NCI-H1417 treated with DMSO at 0.1 percent for 48 hours (cell line): ENCODE measurements at regions not wholly inside any gene's neighbourhood (a gene's known extent, or its start where the extent isn't known, plus 50 kb on each side); places are given as distances from the start of the nearest gene placed in this dataset.
"Not testable (repeated sequence)": the region's sequence is repeated elsewhere in the genome, so short reads cannot be mapped to it uniquely, and the experiment has no call there.

ENCODE experiments used
- DNase-seq: peaks from one replicate; lab custom pipeline; 2025; lab: John Stamatoyannopoulos, UW

DNA sequence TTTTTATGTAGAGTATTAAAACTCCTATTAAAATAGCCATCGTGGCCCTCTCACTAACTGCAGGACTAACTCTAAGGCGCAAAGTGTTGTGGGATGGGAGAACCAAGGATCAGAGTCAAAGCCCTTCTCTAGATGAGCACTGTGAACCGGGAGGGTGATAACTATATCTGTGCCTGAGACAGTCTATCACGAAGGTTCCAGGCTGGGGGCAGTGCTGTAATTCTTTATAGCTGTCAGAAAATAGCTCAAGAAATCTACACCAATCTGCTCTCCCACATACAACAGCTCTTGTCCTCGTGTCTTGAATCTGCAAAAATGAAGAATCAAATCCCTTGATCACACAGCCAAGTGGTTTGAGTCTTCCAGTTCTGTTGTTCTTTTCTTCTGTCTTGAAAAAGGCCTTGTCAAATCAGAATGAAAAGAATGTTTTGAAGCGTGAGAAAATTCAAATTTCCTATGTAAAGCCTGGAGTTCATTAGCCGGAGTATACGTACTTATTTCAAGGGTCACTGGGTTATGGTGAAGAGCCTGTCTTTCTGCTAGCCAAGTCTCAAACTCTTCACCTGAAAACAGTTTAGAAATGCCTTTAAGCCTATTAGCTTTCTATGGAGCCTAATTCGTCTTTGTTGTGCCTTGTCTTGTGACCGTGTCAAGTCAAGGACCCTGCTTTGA, 185.3 kb upstream of the NECTIN3 start:
- no peak for DNase-seq

DNA sequence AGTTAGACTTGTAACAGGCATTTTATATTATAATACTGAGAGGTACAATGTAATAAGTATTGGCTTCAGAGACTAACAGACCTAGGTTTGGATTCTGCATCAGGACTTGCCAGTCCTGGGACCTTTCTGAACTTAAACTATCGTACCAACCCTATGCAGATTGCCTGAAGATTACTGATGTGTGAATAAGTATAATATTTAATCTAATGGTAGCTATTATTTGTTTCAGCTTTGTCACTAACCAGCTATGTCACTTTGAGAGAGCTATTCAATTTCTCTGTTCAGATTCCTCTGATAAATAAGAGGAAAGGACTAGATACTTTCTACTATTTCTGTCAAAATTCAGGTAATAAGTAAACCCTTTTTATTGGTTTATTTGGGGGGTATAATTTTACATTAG, 184.4 kb upstream of the NECTIN3 start:
- no peak for DNase-seq

DNA sequence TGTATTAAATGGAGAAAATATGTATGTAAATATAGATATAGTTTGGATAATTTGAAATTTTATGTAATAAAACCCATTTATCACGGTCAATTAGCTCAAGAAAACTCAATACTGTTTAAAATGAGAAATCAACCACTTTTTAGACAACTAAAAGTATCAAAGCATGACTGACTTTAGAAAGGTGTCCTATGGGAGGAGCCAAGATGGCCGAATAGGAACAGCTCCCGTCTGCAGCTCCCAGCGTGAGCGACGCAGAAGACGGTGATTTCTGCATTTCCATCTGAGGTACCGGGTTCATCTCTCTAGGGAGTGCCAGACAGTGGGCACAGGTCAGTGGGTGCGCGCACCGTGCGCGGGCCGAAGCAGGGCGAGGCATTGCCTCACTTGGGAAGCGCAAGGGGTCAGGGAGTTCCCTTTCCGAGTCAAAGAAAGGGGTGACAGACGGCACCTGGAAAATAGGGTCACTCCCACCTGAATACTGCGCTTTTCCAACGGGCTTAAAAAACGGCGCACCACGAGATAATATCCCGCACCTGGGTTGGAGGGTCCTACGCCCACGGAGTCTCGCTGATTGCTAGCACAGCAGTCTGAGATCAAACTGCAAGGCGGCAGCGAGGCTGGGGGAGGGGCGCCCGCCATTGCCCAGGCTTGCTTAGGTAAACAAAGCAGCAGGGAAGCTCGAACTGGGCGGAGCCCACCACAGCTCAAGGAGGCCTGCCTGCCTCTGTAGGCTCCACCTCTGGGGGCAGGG, 182.8 kb upstream of the NECTIN3 start:
- DNase-seq = not testable (repeated sequence)

DNA sequence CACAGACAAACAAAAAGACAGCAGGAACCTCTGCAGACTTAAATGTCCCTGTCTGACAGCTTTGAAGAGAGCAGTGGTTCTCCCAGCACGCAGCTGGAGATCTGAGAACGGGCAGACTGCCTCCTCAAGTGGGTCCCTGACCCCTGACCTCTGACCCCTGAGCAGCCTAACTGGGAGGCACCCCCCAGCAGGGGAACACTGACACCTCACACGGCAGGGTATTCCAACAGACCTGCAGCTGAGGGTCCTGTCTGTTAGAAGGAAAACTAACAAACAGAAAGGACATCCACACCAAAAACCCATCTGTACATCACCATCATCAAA, 182.3 kb upstream of the NECTIN3 start:
- DNase-seq = not testable (repeated sequence)

DNA sequence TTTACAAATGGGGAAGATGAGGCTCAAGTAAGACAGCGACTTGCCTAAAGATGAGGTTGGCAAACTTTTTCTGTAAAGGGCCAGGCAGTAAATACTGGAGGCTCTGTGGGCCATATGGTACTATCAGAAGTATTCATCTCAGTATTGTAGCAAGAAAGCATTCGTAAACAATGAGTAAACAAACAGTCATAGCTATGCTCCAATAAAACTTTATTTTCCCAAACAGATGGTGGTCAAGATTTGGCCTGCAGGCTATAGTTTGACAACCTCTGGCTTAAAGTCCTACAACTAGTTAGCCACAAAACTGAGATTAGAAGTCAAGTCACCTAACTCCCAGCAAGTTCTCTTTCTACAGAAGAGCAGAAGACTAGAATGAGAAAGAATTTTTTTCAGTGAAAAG, 177.0 kb upstream of the NECTIN3 start:
- DNase-seq = no peak

DNA sequence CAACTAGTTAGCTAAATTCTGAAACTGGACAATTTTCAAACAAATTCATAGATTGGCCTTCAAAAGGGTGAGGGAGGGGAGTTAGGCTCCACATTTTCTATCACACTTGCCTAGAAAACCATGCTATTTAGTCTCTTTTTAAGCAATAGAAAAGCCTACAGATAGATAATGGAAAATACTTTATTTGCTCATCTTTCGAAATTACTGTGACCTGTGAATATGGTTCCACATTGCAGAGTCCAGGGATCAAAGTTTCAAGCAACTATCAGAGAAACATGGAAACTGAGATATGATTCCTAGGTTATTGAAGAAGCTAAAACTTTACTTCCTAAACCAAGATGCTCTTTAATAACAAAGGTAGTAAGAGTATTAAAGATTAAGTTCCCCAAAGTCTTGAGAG, 176.6 kb upstream of the NECTIN3 start:
- no peak for DNase-seq

DNA sequence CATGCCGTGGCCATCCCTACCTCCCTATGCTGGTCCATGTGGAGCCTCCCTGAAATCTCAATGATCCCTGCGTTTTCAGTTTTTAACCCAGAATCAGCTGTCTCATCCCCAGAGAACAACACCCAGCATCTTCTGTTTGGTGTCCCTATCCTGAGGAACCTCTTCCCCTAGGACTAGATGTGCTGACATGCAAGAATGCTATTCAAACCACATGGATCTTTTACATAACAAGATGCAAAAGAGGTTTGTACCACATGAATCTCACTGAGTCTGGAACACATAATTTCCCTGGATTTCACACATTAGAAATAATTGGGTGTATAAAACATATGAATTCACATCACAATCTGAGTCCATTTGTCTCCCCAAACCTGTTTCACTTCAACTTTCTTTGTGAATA, 174.6 kb upstream of the NECTIN3 start:
- no peak for DNase-seq

DNA sequence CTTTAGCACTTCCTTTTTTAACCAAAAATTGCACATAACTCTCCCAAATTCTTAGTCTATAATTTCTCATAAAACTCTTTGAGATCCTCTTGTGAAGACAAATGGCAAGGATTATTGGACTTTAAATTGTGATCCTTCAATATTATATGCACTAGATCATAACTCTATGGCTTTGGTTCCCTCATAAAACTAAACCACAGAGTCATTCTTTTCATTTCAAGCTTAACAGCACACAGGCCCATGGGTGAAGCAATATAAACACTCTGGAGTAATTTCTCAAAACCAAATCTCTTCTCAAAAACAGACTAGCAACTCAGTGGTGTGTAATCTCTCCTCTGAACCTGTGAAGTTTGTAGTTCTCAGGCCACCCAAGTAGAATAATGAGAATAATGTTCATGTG, 171.0 kb upstream of the NECTIN3 start:
- DNase-seq = no peak

DNA sequence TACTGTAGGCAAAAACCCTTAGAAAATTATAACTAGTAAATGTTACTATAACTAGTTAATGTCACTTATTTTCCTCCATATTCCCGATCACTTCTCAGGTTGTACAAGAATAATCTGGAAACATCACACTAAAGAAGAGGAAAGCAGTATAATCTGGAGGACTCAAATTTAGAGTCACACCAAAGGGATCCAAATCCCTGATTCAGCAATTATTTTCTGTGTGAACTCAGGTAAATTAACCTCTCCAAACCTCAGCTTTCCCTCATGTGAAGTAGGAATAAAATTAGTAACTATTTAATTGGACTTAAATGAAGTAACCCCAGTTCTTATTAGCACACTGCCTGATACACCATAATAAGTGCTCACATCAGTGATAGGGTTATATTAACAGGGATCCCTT, 170.1 kb upstream of the NECTIN3 start:
- DNase-seq = no peak

DNA sequence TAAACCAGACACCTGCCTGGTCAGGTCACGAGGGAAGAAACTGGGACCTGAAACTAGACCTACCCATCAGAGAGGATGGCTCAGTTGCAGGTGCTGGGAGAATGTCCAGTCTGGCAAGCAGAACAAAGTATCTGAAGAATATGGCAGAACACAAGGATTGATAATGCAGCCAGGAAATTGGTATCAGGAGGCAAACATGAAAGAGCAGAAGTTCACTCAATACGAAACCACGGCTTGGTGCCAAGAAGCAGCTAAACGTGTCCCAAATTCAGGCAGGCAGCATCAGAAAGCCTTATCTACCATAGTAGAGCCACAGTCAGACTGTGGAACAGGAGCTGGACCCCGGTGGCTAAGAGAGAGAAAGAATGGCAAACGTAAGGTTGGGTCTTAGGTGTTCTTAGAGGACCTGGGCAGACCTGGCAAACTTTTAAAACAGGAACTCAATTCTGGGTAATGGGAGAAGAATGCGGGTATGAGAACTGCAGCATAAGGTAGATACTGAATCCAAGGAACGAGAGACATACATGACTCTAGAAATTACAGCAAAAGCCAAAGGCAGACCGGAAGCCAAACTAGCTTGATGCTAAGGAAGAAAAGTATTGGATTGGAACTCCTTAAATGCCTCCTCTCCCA, 169.0 kb upstream of the NECTIN3 start:
- DNase-seq = no peak

DNA sequence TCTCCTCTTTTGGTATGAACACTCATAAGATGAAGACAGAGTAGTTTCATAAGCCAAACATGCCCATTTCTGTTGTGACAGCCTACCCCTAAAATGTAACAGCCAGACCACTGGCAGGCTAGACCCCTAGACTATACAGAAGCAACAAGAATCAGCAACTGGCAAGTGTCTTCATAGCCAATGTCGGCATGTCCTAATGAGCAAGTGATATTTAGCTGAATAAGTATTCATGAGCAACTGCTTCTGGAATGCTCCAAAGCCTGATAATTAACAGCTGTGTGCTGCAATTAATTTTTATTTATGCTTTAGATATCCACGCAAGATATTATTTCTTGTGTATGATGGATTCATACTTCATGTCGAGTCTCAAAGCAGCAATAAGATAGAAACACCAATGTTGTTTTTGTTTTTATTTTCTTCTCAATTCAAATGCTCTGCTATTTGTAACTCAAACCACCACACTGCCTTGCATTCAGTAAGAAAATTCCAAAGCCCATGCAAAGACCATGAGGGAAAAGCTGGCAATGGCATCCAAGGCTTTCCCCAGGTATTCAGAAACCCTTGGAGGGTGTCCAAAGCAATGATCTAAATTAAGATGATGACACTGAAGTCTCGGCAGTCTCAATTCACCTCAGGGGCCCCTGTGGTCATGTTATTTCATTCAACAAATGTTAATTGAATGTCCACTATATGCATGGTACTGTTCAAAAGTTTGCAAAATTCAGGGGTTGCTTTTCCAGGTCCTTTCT, 167.7 kb upstream of the NECTIN3 start:
- no peak for DNase-seq

DNA sequence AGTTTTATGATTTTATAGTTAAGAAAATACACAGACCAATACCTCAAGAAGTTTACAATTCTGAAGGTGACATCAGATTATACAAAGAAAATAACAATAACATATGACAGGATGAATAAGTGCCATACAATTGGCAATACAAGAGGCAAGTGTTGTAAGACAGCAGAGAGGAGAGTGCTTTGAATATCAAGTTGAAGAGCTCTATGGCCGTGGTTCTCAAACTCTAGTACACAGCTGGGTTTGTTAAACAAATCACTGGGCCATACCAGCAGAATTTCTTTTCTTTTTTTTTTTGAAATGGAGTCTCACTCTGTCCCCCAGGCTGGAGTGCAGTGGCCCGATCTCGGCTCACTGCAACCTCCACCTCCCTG, 167.1 kb upstream of the NECTIN3 start:
- no peak for DNase-seq

DNA sequence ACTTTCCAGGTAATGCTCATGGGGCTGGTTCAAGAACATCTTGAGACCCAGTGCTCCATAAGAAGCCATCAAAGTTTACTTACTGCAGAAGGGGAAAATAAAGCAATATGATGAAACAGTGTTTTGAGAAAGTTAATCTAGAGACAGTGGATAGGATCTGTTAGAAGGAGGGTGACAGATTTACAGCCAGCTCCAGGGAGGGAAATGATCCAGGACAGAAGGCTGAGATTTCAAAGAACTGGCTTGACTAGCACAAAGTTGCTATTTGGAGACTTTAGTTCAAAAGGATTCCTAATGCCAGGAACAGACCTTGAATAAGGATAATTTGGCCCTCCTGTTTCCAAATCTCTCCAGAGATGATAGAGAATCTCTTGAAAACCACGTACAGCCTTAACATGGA, 166.5 kb upstream of the NECTIN3 start:
- no peak for DNase-seq

DNA sequence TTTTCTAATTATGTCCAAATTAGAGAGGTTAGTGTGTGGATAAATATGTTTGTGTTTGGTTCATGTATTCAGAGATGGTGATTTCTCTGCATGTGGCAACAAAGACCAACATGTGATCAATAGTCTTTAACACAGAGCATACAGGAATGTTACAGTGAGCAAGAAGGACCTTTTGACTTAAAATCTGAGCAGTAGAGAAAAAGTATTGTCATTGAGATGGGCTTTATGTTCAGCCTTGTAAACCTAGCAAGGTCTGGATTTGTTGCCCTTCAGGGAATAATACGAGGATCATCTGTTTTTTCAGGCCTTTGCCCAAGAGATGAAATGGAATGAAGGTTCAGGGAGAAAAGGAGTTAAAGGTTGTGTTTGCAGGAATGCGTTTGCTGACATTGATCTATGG, 161.8 kb upstream of the NECTIN3 start:
- no peak for DNase-seq

DNA sequence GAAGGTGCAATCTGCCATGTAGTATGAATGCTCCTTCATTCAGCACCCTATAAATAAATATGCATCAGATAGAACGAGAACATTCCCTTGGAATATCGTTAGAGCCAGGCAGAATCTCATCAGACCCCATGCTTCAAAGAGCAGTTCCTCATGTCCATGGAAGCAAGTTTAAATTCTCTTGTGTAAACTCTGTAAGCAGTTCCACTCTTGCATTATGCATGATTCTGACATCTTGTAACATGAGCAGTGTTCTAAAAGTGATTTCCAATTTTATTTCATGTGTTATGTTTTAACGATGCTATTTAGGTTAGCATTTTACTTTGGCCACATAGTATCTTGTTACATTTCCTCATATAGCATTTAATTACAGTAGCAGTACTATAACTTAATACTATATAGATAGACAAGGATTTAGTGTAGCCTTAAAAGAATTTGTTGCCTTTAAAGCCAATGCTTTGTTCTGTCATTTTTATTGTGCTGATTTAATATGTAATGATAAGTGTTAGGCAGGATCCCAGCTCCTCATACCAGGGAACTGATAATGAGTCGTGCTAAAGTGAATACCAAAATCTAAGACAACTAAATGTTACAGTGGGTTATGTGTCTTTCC, 161.2 kb upstream of the NECTIN3 start:
- DNase-seq = no peak

DNA sequence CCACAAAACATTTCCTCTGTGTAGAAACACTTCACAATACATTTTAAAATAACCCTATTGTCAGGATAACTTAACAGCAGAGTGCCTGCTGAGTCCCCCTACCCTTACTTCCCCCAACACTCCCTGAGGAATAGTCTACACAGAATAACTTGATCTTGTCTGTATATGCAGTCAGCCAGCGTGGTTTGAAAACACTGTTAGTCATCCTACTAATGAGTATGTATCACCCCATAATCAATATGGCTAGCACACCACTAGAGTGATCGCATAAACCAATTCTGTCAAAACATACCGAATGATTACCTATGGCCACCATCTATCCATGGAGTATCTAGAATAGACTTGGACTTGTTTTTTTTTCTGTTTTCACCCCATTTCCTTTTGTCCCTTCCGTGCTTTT, 152.7 kb upstream of the NECTIN3 start:
- no peak for DNase-seq

DNA sequence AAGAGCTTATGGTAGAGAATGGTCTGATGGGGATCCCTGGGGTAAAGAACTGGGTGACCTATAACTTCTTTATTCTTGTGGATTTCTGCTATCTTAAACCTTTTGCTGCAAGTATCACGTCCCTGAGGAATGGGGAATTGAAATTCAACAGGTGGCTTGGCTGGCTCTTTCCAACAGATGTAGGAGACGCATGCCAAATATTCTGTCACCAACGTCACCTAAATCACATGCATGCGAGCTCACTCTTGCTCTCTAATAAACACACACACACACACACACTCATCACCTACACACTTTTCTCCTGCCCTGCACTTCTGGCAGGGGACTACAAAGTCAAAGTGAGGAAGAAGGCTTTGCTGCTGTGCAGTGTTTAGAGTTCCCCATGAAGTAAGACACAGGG, 145.8 kb upstream of the NECTIN3 start:
- no peak for DNase-seq

DNA sequence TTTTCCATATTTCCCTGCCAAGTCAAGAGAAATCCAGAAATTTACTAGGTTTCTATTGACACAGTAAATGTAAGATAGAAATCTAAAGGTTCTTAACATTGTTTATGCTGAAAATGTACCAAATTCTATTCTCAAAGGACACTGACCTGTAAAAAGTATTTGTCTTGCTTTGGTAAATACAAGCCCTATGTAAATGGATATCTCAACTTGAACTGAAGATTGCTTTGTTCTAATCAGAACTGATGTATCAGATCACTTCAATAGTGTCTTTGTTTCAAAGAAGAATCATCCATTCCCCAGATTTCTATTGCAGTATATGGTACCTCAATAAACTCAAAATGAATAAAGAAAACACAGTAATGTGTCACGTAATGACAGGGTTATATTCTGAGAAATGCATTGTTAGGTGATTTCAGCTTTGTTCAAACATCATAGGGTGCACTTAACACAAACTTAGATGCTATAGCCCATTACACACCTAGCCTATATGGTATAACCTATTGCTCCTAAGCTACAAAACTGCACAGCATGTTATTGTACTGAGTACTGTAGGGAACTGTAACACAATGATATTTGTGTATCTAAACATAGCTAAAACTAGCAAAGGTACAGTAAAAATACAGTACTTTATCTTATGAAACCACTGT, 143.5 kb upstream of the NECTIN3 start:
- no peak for DNase-seq

DNA sequence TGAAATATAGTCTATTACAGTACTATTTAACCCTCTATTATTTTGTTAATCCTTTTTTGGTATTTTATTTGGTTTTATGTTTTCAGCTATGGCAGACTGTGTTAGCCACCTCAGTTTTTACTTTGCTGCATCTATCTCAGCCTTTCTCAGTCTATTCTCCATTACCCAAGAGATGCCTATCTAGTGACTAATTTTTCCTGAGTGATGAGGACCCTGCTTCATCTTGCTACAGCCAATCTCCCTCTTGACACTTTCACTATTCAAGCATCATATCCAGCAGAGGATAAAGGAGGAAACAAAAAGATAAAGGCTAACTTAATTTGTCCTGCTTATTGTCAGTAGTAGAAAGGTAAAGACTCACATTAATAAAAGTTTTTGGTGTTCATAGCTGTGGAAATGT, 141.8 kb upstream of the NECTIN3 start:
- no peak for DNase-seq

DNA sequence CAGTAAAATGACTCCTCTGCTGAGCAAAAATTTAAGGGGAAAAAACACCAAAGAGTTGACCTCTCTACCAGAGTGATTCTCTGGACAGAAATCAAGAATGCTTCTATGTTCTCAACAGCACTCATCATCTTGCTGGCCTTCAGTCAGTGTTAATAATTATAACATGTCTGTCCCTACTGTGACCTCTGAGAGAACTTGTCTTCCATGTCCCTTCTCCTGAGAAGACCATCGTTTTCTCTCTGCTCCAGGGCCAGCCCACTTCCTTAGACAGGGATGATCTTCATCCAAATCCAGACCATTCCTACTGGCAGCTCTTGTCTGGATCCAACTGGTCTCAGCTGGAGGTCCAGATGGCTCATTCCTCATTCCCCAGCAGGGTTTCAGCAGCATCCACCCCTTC, 139.0 kb upstream of the NECTIN3 start:
- no peak for DNase-seq

DNA sequence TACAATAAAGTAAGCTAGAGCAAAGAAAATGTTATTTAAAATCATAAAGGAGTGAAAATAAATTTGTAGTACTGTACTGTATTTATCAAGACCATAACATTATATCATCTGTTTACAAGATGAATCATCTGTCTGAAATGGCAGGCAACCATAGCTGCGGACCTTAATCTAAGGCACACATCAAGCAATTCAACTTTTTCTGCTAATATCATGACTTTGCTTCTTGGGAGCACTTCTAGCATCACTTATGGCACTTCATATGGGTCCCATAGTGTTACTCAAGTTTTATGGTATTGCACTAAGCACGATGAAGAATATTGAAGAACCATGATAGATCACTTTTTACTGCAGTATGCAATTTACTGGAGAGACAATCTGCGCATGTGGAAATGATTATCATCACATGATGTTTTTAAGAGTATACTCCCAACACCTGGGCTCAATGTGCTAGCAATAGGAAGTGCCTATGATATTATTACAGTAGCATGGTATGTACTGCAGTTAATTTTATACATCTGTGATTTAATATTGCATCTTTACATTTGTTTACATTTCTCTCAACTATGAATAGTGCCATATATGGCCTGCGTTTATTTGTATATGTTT, 137.7 kb upstream of the NECTIN3 start:
- no peak for DNase-seq

DNA sequence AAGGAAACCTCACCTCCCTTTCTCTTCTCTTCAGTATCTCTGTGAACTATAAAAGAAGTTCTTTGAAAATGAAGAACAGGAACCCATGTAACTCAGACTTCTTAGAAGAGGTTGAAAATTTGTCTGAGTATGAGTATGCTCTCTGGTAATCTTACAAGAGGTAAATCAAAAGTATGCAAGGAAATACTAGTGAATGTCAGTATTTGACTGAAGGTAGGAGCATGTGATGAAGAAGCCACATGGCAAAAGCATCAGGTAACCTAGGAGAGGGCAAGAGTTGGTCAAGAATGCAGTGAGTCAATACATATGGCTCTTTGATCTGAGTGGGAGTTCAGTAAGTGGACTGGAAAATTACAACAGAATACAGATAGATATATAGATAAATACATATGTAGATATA, 133.0 kb upstream of the NECTIN3 start:
- no peak for DNase-seq
